Fibroblast of gingiva (primary cell): ENCODE measurements at regions not wholly inside any gene's neighbourhood (a gene's known extent, or its start where the extent isn't known, plus 50 kb on each side); places are given as distances from the start of the nearest gene placed in this dataset.

ENCODE experiments used
- DNase-seq: peaks from one replicate; pipeline ENCODE4 v3.0.0-alpha.2; 2011; ENCODE audit warnings: low read depth

- no peak for DNase-seq
Observed at GRCh38 chr13:102993348-102993747, 72.9 kb downstream of the SLC10A2 start.

- no peak for DNase-seq
Observed at GRCh38 chr13:102984210-102984609, 82.0 kb downstream of the SLC10A2 start.

- DNase-seq = peak; percentile 70
Observed at GRCh38 chr13:102983496-102983895, 82.7 kb downstream of the SLC10A2 start.

- DNase-seq = no peak
Observed at GRCh38 chr13:102980331-102980982, 85.8 kb downstream of the SLC10A2 start.

- DNase-seq = peak; percentile 57
Observed at GRCh38 chr13:102978168-102978567, 88.0 kb downstream of the SLC10A2 start.

GRCh38 chr13:102977471-102977870 is 88.7 kb downstream of the SLC10A2 start:
- DNase-seq = peak; percentile 48

GRCh38 chr13:102974317-102975087 is 91.7 kb downstream of the SLC10A2 start:
- no peak for DNase-seq

GRCh38 chr13:102972191-102972590 is 94.0 kb downstream of the SLC10A2 start:
- peak; percentile 8 for DNase-seq

GRCh38 chr13:102970542-102970941 is 95.7 kb downstream of the SLC10A2 start:
- DNase-seq = no peak

- no peak for DNase-seq
Observed at GRCh38 chr13:102968572-102969228, 97.5 kb downstream of the SLC10A2 start.

- DNase-seq = no peak
Observed at GRCh38 chr13:102965802-102966201, 100.4 kb downstream of the SLC10A2 start.

- DNase-seq = no peak
Observed at GRCh38 chr13:102962430-102962829, 103.8 kb downstream of the SLC10A2 start.

GRCh38 chr13:102960959-102961358 is 105.3 kb downstream of the SLC10A2 start:
- DNase-seq = no peak

GRCh38 chr13:102956449-102956848 is 109.8 kb downstream of the SLC10A2 start:
- no peak for DNase-seq

- no peak for DNase-seq
Observed at GRCh38 chr13:102954350-102954749, 108.5 kb downstream of the ERCC5 start.

- no peak for DNase-seq
Observed at GRCh38 chr13:102951808-102952207, 106.0 kb downstream of the ERCC5 start.

- peak; percentile 36 for DNase-seq
Observed at GRCh38 chr13:102947745-102948405, 102.0 kb downstream of the ERCC5 start.

- DNase-seq = no peak
Observed at GRCh38 chr13:102945886-102946285, 100.1 kb downstream of the ERCC5 start.

GRCh38 chr13:102945324-102945815 is 99.5 kb downstream of the ERCC5 start:
- no peak for DNase-seq

GRCh38 chr13:102944821-102945220 is 99.0 kb downstream of the ERCC5 start:
- DNase-seq = no peak

- DNase-seq = no peak
Observed at GRCh38 chr13:102940770-102941169, 94.9 kb downstream of the ERCC5 start.

GRCh38 chr13:102940143-102940542 is 94.3 kb downstream of the ERCC5 start:
- no peak for DNase-seq
